Neural progenitor cell (in vitro differentiated cells): ENCODE measurements at regions not wholly inside any gene's neighbourhood (a gene's known extent, or its start where the extent isn't known, plus 50 kb on each side); places are given as distances from the start of the nearest gene placed in this dataset.

ENCODE experiments used
- DNase-seq: peaks from one replicate; pipeline ENCODE4 v3.0.0-alpha.2; 2016; ENCODE audit warnings: low spot score
- H2AFZ ChIP-seq: fragments of 200-600 bp; sonication (generic); replicated peaks from 2 replicates; pipeline ENCODE4 v1.6.1; 2016; ENCODE audit warnings: antibody characterized with exemption
- H3F3A ChIP-seq: fragments of 200-600 bp; sonication (generic); 2 replicates; pipeline ENCODE4 v1.6.1; 2016; ENCODE audit warnings: antibody characterized with exemption, low read depth
- H3K27ac ChIP-seq: fragments of 200-600 bp; sonication (generic); 2 replicates; pipeline ENCODE4 v1.5.1; 2016; ENCODE audit warnings: mild to moderate bottlenecking
- H3K27me3 ChIP-seq: fragments of 200-600 bp; sonication (generic); 2 replicates; pipeline ENCODE4 v1.6.1; 2016; ENCODE audit warnings: mild to moderate bottlenecking, moderate library complexity
- H3K36me3 ChIP-seq: fragments of 200-600 bp; sonication (generic); 2 replicates; pipeline ENCODE4 v1.5.1; 2016
- H3K4me1 ChIP-seq: fragments of 200-600 bp; sonication (generic); 2 replicates; pipeline ENCODE4 v1.6.1; 2016; ENCODE audit warnings: mixed run types
- H3K4me2 ChIP-seq: fragments of 200-600 bp; sonication (generic); 2 replicates; pipeline ENCODE4 v1.6.1; 2016
- H3K4me3 ChIP-seq: fragments of 200-600 bp; sonication (generic); 2 replicates; pipeline ENCODE4 v1.5.1; 2016
- H3K79me2 ChIP-seq: fragments of 200-600 bp; sonication (generic); 2 replicates; pipeline ENCODE4 v1.6.1; 2016; ENCODE audit warnings: low read depth
- H3K9ac ChIP-seq: fragments of 200-600 bp; sonication (generic); 2 replicates; pipeline ENCODE4 v1.6.1; 2016
- H3K9me3 ChIP-seq: fragments of 200-600 bp; sonication (generic); 2 replicates; pipeline ENCODE4 v1.5.1; 2016; ENCODE audit warnings: low read depth
- H4K20me1 ChIP-seq: fragments of 200-600 bp; sonication (generic); 2 replicates; pipeline ENCODE4 v1.6.1; 2016; ENCODE audit warnings: low read depth
- H3K27ac Mint-ChIP-seq: 3 replicates; pipeline ENCODE4 v1.8.0; 2021; ENCODE audit warnings: mixed read lengths
- H3K27me3 Mint-ChIP-seq: 2 replicates; pipeline ENCODE4 v1.8.0; 2022; ENCODE audit warnings: low read depth, mild to moderate bottlenecking, inconsistent platforms, moderate library complexity, mixed read lengths; ENCODE audit not compliant: insufficient read depth
- H3K36me3 Mint-ChIP-seq: 3 replicates; pipeline ENCODE4 v1.8.0; 2021; ENCODE audit warnings: mixed read lengths
- H3K4me1 Mint-ChIP-seq: 3 replicates; pipeline ENCODE4 v1.8.0; 2021; ENCODE audit warnings: mixed read lengths
- H3K4me3 Mint-ChIP-seq: 3 replicates; pipeline ENCODE4 v1.8.0; 2021; ENCODE audit warnings: mild to moderate bottlenecking, moderate library complexity, mixed read lengths
- H3K9me3 Mint-ChIP-seq: 3 replicates; pipeline ENCODE4 v1.8.0; 2020; ENCODE audit warnings: mixed read lengths
- CTCF ChIP-seq: fragments of 200-600 bp; sonication (generic); IDR thresholded peaks from 2 replicates; pipeline ENCODE4 v1.5.1; 2017; ENCODE audit warnings: antibody characterized with exemption, mild to moderate bottlenecking
- EZH2 ChIP-seq: fragments of 200-600 bp; sonication (generic); IDR thresholded peaks from 2 replicates; pipeline ENCODE4 v1.6.1; 2017; ENCODE audit warnings: antibody characterized with exemption, mild to moderate bottlenecking, moderate library complexity
- EZH2phosphoT487 ChIP-seq: fragments of 200-600 bp; sonication (generic); IDR thresholded peaks from 2 replicates; pipeline ENCODE4 v1.6.1; 2017; ENCODE audit warnings: antibody characterized with exemption

GRCh38 chr7:131047651-131048304 is 279.9 kb upstream of the MKLN1 start:
- peaks cover 11% of the 10 kb centered on the region for H3K4me1 Mint-ChIP-seq

GRCh38 chr7:131051304-131051703 is 276.4 kb upstream of the MKLN1 start:
- Histone ChIP-seq H3F3A (no peaks in the 10 kb centered on the region), H3K9me3 (no peaks in the 10 kb centered on the region), H3K27ac (no peak overlapping the region), H3K36me3 (no peaks in the 10 kb centered on the region), H3K79me2 (no peaks in the 10 kb centered on the region), H2AFZ (no peak overlapping the region), H3K4me2 (no peak overlapping the region), H3K4me1 (no peaks in the 10 kb centered on the region), H3K27me3 (no peaks in the 10 kb centered on the region), H4K20me1 (no peaks in the 10 kb centered on the region), H3K9ac (no peak overlapping the region), H3K4me3 (no peak overlapping the region)
- Mint-ChIP-seq H3K36me3 (peaks cover 1% of the 10 kb centered on the region), H3K4me3 (no peak overlapping the region), H3K9me3 (peaks cover under 1% of the 10 kb centered on the region), H3K27me3 (no peaks in the 10 kb centered on the region), H3K4me1 (peaks cover 11% of the 10 kb centered on the region), H3K27ac (no peak overlapping the region)
- DNase-seq = no peak
- TF ChIP-seq EZH2phosphoT487 = no peak
- no peak for TF ChIP-seq CTCF
- no peak for TF ChIP-seq EZH2

More at GRCh38 chr7:131047651-131048304, 279.9 kb upstream of the MKLN1 start:
- Histone ChIP-seq H3K4me2 (no peak overlapping the region), H3K27me3 (no peaks in the 10 kb centered on the region), H3K4me1 (no peaks in the 10 kb centered on the region), H2AFZ (no peak overlapping the region), H3K9ac (no peak overlapping the region), H4K20me1 (no peaks in the 10 kb centered on the region), H3K79me2 (no peaks in the 10 kb centered on the region), H3K27ac (no peak overlapping the region), H3K36me3 (no peaks in the 10 kb centered on the region), H3K4me3 (no peak overlapping the region), H3F3A (no peaks in the 10 kb centered on the region), H3K9me3 (no peaks in the 10 kb centered on the region)
- Mint-ChIP-seq H3K4me3 (no peak overlapping the region), H3K27ac (no peak overlapping the region), H3K9me3 (peaks cover 8% of the 10 kb centered on the region), H3K36me3 (peaks cover 4% of the 10 kb centered on the region), H3K27me3 (peaks cover 2% of the 10 kb centered on the region)
- TF ChIP-seq CTCF (no peak), EZH2 (no peak), EZH2phosphoT487 (no peak)
- no peak for DNase-seq

GRCh38 chr7:131052285-131052904 is 275.3 kb upstream of the MKLN1 start:
- Histone ChIP-seq H3K9me3 (no peaks in the 10 kb centered on the region), H3K4me1 (no peaks in the 10 kb centered on the region), H4K20me1 (no peaks in the 10 kb centered on the region), H3K36me3 (no peaks in the 10 kb centered on the region), H3F3A (no peaks in the 10 kb centered on the region), H3K9ac (no peak overlapping the region), H3K27ac (no peak overlapping the region), H3K4me2 (no peak overlapping the region), H2AFZ (no peak overlapping the region), H3K79me2 (no peaks in the 10 kb centered on the region), H3K27me3 (no peaks in the 10 kb centered on the region), H3K4me3 (no peak overlapping the region)
- H3K36me3 Mint-ChIP-seq = no peaks in the 10 kb centered on the region
- no peak overlapping the region for H3K4me3 Mint-ChIP-seq
- no peak for DNase-seq
- H3K27me3 Mint-ChIP-seq = no peaks in the 10 kb centered on the region
- H3K9me3 Mint-ChIP-seq = no peaks in the 10 kb centered on the region
- H3K27ac Mint-ChIP-seq = no peak overlapping the region
- peaks cover 11% of the 10 kb centered on the region for H3K4me1 Mint-ChIP-seq
- TF ChIP-seq EZH2 = no peak
- no peak for TF ChIP-seq EZH2phosphoT487
- no peak for TF ChIP-seq CTCF
